Fibroblast of villous mesenchyme (primary cell): ENCODE measurements at regions not wholly inside any gene's neighbourhood (a gene's known extent, or its start where the extent isn't known, plus 50 kb on each side); places are given as distances from the start of the nearest gene placed in this dataset.

ENCODE experiments used
- DNase-seq: peaks from one replicate; pipeline ENCODE4 v3.0.0-alpha.2; 2010; ENCODE audit warnings: low read depth
- H3K4me3 ChIP-seq: 2 replicates; pipeline ENCODE4 v1.5.1; 2011; ENCODE audit warnings: low read depth, mild to moderate bottlenecking, low read length
- CTCF ChIP-seq: IDR thresholded peaks from 2 replicates; pipeline ENCODE4 v1.5.1; 2012; ENCODE audit warnings: low read depth, mild to moderate bottlenecking, low read length; ENCODE audit not compliant: insufficient read depth

- TF ChIP-seq CTCF, result no peak
- no peak overlapping the region for H3K4me3 ChIP-seq
- DNase-seq, result no peak
Measured at GRCh38 chr18:51520676-51521180, 323.2 kb upstream of the MEX3C start.

- DNase-seq, result no peak
- TF ChIP-seq CTCF, result no peak
- H3K4me3 ChIP-seq, result no peak overlapping the region
Measured at GRCh38 chr18:51522338-51522737, 324.9 kb upstream of the MEX3C start.

- no peak overlapping the region for H3K4me3 ChIP-seq
- no peak for TF ChIP-seq CTCF
- no peak for DNase-seq
Measured at GRCh38 chr18:51522821-51523220, 325.3 kb upstream of the MEX3C start.

- no peak overlapping the region for H3K4me3 ChIP-seq
- no peak for DNase-seq
- TF ChIP-seq CTCF, result no peak
Measured at GRCh38 chr18:51523671-51524070, 326.2 kb upstream of the MEX3C start.

- no peak overlapping the region for H3K4me3 ChIP-seq
- TF ChIP-seq CTCF, result no peak
- no peak for DNase-seq
Measured at GRCh38 chr18:51525453-51526225, 328.2 kb upstream of the MEX3C start.

- no peak for TF ChIP-seq CTCF
- DNase-seq, result no peak
- no peak overlapping the region for H3K4me3 ChIP-seq
Measured at GRCh38 chr18:51527826-51528225, 330.3 kb upstream of the MEX3C start.

GRCh38 chr18:51531501-51531900, 334.0 kb upstream of the MEX3C start:
- no peak for DNase-seq
- TF ChIP-seq CTCF, result no peak
- H3K4me3 ChIP-seq, result no peak overlapping the region
